ENCODE measurements at regions not wholly inside any gene's neighbourhood (a gene's known extent, or its start where the extent isn't known, plus 50 kb on each side); places are given as distances from the start of the nearest gene placed in this dataset.

DNA sequence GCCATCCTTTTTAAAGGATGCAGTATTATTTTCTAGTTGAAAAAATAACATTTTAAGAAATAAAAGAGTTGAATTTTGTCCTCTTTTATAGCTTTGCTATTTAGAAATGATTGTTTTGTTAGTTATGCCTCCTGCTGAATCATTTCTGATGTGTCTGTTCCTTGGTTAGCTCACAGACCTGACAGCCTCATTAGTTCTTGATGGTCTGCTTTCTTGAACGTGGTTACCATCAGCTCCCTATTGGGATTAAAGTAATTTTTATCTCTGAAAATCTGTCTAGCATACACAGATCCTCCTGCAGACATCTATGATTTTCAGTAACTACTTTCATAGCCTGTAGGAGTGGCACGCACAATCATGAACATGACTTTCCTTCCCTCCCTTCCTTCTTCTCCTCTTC lies 447.6 kb upstream of the B3GALT2 start:
- no peak for TF ChIP-seq ELF4 (CRISPR knock-in tag; IDR thresholded peaks at IDR 0.05)
- TF ChIP-seq, protein P1, sequence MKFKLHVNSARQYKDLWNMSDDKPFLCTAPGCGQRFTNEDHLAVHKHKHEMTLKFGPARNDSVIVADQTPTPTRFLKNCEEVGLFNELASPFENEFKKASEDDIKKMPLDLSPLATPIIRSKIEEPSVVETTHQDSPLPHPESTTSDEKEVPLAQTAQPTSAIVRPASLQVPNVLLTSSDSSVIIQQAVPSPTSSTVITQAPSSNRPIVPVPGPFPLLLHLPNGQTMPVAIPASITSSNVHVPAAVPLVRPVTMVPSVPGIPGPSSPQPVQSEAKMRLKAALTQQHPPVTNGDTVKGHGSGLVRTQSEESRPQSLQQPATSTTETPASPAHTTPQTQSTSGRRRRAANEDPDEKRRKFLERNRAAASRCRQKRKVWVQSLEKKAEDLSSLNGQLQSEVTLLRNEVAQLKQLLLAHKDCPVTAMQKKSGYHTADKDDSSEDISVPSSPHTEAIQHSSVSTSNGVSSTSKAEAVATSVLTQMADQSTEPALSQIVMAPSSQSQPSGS (CRISPR knock-in tag; IDR thresholded peaks at IDR 0.05), result no peak
- TF ChIP-seq YY1 (IDR thresholded peaks at IDR 0.05; ENCODE audit: borderline replicate concordance in 1 of 3, control insufficient read depth in 1 of 3, extremely low read depth in 1 of 3, insufficient read depth in 3 of 3, insufficient read length in 1 of 3, insufficient replicate concordance in 2 of 3, low read depth in 1 of 3, low read length in 2 of 3), result no peak
- TF ChIP-seq, protein P2, sequence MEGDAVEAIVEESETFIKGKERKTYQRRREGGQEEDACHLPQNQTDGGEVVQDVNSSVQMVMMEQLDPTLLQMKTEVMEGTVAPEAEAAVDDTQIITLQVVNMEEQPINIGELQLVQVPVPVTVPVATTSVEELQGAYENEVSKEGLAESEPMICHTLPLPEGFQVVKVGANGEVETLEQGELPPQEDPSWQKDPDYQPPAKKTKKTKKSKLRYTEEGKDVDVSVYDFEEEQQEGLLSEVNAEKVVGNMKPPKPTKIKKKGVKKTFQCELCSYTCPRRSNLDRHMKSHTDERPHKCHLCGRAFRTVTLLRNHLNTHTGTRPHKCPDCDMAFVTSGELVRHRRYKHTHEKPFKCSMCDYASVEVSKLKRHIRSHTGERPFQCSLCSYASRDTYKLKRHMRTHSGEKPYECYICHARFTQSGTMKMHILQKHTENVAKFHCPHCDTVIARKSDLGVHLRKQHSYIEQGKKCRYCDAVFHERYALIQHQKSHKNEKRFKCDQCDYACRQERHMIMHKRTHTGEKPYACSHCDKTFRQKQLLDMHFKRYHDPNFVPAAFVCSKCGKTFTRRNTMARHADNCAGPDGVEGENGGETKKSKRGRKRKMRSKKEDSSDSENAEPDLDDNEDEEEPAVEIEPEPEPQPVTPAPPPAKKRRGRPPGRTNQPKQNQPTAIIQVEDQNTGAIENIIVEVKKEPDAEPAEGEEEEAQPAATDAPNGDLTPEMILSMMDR (IDR thresholded peaks at IDR 0.05 in 2 of 3, conservative IDR thresholded peaks at IDR 0.05 in 1 of 3; ENCODE audit: insufficient read depth in 2 of 3, low read depth in 1 of 3, low read length in 3 of 3), result no peak
- TF ChIP-seq, protein P3, sequence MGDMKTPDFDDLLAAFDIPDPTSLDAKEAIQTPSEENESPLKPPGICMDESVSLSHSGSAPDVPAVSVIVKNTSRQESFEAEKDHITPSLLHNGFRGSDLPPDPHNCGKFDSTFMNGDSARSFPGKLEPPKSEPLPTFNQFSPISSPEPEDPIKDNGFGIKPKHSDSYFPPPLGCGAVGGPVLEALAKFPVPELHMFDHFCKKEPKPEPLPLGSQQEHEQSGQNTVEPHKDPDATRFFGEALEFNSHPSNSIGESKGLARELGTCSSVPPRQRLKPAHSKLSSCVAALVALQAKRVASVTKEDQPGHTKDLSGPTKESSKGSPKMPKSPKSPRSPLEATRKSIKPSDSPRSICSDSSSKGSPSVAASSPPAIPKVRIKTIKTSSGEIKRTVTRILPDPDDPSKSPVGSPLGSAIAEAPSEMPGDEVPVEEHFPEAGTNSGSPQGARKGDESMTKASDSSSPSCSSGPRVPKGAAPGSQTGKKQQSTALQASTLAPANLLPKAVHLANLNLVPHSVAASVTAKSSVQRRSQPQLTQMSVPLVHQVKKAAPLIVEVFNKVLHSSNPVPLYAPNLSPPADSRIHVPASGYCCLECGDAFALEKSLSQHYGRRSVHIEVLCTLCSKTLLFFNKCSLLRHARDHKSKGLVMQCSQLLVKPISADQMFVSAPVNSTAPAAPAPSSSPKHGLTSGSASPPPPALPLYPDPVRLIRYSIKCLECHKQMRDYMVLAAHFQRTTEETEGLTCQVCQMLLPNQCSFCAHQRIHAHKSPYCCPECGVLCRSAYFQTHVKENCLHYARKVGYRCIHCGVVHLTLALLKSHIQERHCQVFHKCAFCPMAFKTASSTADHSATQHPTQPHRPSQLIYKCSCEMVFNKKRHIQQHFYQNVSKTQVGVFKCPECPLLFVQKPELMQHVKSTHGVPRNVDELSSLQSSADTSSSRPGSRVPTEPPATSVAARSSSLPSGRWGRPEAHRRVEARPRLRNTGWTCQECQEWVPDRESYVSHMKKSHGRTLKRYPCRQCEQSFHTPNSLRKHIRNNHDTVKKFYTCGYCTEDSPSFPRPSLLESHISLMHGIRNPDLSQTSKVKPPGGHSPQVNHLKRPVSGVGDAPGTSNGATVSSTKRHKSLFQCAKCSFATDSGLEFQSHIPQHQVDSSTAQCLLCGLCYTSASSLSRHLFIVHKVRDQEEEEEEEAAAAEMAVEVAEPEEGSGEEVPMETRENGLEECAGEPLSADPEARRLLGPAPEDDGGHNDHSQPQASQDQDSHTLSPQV (IDR thresholded peaks at IDR 0.05), result no peak
- TF ChIP-seq GATA2 (CRISPR knock-in tag; IDR thresholded peaks at IDR 0.05), result no peak
- TF ChIP-seq ZNF174 (CRISPR knock-in tag; IDR thresholded peaks at IDR 0.05), result no peak
- no peak for TF ChIP-seq ZNF354B (CRISPR knock-in tag; IDR thresholded peaks at IDR 0.05)
- no peak for TF ChIP-seq SIX5 (IDR thresholded peaks at IDR 0.05; ENCODE audit: borderline replicate concordance in 1 of 2, insufficient read depth in 1 of 2, low read depth in 1 of 2, low read length in 2 of 2)
- no peak for TF ChIP-seq TRIM24 (IDR thresholded peaks at IDR 0.05)
- TF ChIP-seq, protein P4, sequence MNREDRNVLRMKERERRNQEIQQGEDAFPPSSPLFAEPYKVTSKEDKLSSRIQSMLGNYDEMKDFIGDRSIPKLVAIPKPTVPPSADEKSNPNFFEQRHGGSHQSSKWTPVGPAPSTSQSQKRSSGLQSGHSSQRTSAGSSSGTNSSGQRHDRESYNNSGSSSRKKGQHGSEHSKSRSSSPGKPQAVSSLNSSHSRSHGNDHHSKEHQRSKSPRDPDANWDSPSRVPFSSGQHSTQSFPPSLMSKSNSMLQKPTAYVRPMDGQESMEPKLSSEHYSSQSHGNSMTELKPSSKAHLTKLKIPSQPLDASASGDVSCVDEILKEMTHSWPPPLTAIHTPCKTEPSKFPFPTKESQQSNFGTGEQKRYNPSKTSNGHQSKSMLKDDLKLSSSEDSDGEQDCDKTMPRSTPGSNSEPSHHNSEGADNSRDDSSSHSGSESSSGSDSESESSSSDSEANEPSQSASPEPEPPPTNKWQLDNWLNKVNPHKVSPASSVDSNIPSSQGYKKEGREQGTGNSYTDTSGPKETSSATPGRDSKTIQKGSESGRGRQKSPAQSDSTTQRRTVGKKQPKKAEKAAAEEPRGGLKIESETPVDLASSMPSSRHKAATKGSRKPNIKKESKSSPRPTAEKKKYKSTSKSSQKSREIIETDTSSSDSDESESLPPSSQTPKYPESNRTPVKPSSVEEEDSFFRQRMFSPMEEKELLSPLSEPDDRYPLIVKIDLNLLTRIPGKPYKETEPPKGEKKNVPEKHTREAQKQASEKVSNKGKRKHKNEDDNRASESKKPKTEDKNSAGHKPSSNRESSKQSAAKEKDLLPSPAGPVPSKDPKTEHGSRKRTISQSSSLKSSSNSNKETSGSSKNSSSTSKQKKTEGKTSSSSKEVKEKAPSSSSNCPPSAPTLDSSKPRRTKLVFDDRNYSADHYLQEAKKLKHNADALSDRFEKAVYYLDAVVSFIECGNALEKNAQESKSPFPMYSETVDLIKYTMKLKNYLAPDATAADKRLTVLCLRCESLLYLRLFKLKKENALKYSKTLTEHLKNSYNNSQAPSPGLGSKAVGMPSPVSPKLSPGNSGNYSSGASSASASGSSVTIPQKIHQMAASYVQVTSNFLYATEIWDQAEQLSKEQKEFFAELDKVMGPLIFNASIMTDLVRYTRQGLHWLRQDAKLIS (CRISPR knock-in tag; IDR thresholded peaks at IDR 0.05), result no peak
- no peak for TF ChIP-seq TAF1 (IDR thresholded peaks at IDR 0.05; ENCODE audit: control insufficient read depth, extremely low read depth, insufficient read depth, low read length, severe bottlenecking)

All from K562 (cell line).